Neural progenitor cell (in vitro differentiated cells): ENCODE measurements at regions not wholly inside any gene's neighbourhood (a gene's known extent, or its start where the extent isn't known, plus 50 kb on each side); places are given as distances from the start of the nearest gene placed in this dataset.
"Not testable (repeated sequence)": the region's sequence is repeated elsewhere in the genome, so short reads cannot be mapped to it uniquely, and the experiment has no call there.

Experiments used
- EZH2 ChIP-seq: fragments of 200-600 bp; sonication (generic); IDR thresholded peaks from 2 replicates; pipeline ENCODE4 v1.6.1; 2017; ENCODE audit warnings: antibody characterized with exemption, mild to moderate bottlenecking, moderate library complexity
- EZH2phosphoT487 ChIP-seq: fragments of 200-600 bp; sonication (generic); IDR thresholded peaks from 2 replicates; pipeline ENCODE4 v1.6.1; 2017; ENCODE audit warnings: antibody characterized with exemption
- TF ChIP-seq, protein P1 (sequence below): fragments of 200-600 bp; sonication (generic); IDR thresholded peaks from 2 replicates; pipeline ENCODE4 v1.5.1; 2017; ENCODE audit warnings: antibody characterized with exemption, mild to moderate bottlenecking

DNA sequence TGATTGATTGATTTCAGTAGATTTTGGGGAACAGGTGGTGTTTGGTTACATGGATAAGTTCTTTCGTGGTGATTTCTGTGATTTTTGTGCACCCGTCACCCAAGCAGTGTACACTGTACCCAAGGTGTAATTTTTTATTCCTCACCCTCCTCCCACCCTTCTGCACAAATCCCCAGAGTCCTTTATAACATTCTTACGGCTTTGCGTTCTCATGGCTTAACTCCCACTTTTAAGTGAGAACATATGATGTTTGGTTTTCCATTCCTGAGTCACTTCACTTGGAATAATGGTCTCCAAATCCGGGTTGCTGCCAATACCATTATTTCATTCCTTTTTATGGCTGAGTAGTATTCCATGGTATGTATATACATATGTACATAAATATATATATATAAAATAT, 68.6 kb upstream of the SLIT2 start:
- TF ChIP-seq, protein P1, sequence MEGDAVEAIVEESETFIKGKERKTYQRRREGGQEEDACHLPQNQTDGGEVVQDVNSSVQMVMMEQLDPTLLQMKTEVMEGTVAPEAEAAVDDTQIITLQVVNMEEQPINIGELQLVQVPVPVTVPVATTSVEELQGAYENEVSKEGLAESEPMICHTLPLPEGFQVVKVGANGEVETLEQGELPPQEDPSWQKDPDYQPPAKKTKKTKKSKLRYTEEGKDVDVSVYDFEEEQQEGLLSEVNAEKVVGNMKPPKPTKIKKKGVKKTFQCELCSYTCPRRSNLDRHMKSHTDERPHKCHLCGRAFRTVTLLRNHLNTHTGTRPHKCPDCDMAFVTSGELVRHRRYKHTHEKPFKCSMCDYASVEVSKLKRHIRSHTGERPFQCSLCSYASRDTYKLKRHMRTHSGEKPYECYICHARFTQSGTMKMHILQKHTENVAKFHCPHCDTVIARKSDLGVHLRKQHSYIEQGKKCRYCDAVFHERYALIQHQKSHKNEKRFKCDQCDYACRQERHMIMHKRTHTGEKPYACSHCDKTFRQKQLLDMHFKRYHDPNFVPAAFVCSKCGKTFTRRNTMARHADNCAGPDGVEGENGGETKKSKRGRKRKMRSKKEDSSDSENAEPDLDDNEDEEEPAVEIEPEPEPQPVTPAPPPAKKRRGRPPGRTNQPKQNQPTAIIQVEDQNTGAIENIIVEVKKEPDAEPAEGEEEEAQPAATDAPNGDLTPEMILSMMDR, result not testable (repeated sequence)
- not testable (repeated sequence) for TF ChIP-seq EZH2, EZH2phosphoT487
